GM19099 (cell line): ENCODE measurements at regions not wholly inside any gene's neighbourhood (a gene's known extent, or its start where the extent isn't known, plus 50 kb on each side); places are given as distances from the start of the nearest gene placed in this dataset.

Experiments
- POLR2A ChIP-seq: IDR thresholded peaks from 3 replicates; pipeline ENCODE4 v1.6.1; 2011; ENCODE audit warnings: low read depth; ENCODE audit not compliant: insufficient read length; ENCODE audit errors: extremely low read depth

DNA sequence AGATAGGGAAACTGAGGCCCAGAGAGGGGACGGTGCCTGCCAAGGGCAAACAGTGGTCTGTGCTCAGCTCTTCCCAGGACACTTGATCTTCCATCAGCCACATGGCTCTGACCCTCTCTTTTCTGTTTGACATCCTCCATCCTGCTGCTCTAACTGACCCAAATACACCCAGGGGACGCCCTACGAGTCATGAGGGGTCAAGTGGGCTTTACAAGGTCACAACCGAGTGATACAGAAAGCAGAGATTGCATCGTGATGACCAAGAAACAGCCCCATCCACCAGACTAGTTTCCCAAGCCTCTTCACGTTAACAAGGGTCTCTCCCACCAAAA lies 131.2 kb upstream of the UNC5B start:
- no peak for TF ChIP-seq POLR2A

DNA sequence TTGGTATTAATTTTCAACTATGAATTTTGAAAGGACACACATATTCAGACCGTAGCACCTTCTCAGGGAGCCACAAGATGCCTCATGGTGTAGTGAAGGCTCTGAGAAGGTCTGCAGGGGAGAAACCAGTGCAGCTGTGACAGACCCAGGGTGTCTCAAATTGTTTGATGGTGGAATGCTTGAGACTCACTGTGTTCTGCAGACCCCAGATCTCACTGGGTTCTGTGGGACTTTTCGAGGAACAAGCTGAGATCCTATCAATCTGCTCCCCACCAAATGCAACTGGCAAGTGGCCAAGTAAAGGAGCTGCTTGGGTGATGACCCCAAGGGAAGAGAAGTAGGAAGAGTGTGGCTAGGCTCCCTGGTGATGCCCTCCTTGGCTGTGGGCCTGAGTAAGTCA lies 130.5 kb upstream of the UNC5B start:
- no peak for TF ChIP-seq POLR2A

DNA sequence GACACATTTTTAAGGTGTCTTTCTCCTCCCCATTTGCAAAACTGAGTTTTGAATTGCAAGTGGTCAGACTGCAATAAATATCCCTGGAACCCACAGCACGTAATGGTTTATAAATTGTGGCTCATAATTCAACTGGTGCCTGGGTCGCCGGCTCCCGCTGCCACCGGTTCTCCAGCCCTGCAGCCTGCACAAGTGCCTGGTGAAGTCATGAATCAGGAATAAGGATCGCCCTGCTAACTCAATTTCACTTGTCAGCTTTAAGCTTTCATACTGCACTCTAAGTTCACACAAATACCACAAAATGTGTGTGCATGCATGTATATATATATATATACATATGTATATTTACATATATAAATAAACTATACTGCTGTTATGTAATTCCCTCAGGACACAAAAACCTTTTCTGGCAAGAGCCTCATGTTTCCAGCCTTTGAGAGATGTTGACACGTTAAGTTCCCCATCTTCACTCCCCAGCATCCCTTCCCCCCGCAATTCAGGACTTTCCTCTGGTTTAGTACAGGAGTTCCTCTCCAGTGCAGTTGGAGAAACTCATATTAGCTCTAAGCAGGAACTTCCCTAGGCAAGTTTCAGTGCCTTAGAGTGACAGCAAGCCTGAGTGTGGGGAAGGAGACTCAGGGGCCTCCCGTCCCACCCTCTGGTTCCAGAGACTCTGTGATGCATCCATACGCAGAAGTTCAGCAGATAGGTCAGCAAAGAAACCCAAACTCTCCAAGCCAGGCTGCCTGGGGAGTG lies 129.2 kb upstream of the UNC5B start:
- no peak for TF ChIP-seq POLR2A

DNA sequence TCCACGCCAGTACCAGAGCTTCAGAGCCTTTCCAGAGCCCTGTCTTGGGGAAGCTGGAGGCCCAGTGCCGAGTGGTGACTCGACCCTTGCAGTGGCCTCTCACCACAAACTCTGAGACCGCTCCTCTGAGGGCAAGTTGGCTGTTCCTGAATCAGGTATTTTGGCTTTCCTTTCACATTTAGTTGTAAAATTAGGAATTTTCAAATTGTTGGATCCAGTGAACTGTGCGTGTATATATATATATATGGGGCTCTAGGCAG lies 128.7 kb upstream of the UNC5B start:
- TF ChIP-seq POLR2A = no peak

DNA sequence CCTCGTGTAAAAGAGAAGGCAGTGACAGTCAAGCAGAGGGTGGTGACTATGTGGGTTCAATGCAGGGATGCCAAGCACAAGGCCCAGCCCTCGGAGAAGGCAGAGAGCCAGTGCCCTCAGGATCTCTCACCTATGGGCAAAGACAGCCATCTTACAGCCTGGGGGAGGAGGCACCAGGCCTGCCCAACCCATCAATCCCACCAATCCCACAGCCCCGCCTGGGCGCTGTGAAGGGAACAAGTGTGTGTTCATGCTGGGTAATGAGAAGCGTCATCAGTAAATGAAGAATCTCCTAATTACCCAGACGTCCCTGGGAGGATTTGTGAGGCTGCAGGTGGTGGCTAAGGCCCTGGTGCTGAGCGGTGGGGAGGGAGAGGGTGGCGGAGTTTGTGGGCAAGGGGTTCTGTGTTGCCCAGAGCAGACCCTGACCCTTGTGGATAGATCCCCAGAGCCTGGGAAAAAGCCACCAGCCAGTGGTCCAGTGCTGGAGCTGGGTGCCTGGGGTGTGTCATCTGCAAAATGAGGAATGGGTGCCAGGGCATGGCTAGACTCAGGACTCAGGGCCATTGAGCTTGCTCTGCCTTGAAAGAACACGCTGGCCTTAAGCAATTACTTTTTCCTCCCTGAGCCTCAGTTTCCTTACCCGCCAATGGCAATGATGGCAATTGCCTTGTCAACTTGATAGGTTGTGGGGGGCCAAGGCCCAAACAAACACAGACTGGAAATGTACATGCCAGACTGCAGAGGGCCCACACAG lies 128.1 kb upstream of the UNC5B start:
- TF ChIP-seq POLR2A = no peak

DNA sequence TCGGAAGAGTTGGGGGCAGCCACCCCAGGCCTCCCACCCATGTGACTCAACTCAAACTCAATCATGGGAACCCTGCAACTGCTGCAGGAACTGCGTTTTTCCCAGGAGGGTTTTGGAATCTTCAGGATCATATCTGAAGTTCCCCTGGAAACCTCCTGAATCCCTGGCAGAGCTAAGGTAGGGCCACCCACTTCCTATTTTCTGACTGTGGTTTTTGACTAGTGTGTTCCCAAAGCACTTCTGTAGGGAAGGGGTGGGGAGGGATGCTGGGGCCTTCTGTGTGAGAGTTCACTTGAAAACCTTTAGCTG lies 127.6 kb upstream of the UNC5B start:
- TF ChIP-seq POLR2A = no peak

DNA sequence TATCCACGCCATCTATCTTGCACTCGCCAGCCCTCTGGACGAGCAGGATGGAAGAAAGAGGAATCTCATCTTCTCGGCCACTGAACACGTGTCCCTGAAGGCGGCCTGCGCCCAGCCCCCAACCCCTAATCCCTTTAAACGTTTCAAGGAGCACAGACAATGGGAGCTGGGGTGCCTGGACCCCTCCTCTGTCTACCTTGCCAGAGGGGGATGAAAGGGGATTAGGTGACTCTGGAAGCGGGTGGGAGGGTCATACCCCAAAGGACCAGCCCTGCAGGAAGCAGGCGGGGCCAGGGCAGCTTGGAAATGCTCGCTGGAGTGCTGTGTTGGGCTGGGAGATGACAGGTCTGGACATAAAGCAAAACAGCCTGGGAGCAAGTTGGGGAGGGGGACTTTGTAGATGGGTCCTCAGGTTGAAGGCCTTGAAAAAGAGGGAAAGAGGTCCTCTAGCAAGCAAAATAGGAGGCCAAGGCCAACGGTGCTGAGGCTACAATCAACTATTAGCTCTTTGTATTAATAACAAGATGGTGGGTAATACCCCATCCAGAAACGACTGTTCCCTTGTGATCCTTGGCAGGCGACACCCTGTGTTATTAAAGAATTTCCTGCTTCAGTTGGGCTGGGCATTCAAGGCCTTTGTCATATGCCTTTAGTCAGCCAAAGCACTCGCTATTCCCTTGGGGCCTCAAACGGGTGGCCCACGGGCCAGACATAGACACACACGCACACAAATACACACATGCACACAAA lies 126.5 kb upstream of the UNC5B start:
- TF ChIP-seq POLR2A = no peak

DNA sequence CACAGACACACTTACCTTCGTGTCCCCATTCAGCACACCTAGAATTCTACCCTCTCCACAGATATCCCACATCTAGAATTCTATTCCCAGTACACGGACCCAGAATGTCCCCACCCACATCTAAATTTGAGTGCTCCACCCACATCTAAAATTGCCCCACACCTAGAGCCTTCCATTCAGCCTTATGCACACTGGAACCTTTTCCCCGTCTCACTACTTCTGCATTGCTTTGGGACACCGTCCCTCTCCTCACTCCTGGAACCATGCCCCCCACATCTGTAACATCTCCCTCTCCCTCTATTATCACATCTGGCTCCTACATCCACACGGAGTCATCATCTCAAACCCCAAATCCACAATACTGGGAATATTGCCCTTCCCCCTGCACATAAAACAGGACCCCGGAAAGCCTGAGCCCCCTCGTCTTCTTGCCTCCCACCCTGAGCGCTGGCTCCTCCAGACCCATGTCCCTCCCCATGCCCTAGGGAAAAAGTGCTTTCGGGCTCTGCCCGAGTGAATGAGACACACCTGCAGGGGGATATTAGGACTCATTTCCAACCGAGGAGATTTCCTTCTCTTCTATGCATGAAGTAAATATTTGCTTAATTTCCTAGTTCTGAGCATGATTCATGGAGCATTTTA lies 125.8 kb upstream of the UNC5B start:
- TF ChIP-seq POLR2A = no peak

DNA sequence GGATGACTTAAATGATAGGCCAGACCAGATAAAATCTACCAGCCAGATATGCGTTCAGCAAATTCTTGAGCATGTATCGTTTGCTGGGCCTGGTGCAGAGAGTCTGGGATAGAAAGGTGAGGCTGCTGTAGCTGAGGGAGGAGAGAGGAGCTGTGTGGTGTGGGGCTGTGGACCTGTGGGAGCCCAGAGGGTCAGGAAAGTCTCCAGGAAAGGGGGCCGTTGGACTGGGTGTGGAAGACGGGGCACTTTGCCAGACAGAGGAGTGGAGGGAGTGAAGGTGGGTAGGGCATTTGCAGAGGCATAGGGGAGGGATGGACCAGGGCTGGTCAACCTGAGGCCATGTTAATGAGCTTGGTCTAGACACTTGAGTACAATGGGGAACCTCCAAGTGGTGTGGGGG lies 124.7 kb upstream of the UNC5B start:
- no peak for TF ChIP-seq POLR2A

DNA sequence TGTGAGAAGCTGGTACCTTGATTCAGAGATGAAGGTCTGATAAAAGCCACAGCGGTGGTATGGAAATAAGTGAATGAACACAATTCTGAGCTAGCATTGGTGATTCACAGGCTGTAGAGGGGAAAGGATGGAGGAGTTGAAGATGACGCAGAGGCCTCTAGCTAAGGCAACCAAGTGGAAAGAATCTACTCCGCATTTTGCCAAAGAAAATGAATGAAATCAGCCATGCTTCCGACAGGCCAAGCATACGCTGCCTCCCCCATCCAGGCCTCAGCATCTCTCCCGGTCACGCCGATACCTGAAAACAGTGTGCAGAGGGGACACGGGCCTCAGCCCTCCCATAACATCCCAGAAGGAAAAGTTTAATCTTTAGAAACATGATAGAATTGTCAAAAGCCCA lies 124.3 kb upstream of the UNC5B start:
- no peak for TF ChIP-seq POLR2A

DNA sequence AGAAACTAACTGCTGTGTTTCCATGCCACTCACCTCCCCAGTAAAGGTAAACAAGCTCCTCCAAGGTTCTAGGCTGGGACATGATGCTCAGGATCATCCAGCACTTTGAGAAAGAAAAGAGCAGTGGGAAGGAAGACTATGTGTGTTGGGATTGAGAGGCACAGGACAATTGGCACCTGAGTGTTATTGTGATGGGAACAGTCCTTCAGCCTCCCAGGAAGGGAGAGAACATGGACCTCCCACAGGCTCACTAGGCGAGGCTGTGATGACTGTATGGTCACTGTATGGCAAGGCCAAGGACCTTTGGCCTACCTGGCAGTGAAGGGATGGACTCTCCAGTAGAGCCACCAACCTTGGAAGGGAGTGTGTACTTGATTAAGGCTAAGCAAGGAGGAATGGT lies 123.2 kb upstream of the UNC5B start:
- TF ChIP-seq POLR2A = no peak

DNA sequence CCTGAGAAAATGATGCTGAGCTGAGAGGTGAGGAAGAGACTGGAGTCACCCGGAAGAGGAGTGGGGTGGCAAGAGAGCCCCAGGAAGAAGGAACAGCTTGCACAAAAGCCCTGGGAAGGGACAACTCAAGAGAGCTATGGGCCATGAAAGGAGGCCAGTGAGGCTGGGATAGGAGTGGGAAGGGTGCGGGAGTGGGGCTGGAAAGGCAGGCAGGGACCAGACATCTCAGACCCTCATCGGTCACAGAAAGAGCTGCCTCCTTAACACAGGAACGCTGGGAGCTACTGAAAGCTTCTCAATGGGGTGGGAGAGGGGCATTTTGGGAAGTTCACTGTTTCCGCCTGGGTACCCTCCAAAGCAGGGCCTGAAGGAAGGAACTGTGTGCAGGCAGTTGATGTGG lies 122.0 kb upstream of the UNC5B start:
- no peak for TF ChIP-seq POLR2A

DNA sequence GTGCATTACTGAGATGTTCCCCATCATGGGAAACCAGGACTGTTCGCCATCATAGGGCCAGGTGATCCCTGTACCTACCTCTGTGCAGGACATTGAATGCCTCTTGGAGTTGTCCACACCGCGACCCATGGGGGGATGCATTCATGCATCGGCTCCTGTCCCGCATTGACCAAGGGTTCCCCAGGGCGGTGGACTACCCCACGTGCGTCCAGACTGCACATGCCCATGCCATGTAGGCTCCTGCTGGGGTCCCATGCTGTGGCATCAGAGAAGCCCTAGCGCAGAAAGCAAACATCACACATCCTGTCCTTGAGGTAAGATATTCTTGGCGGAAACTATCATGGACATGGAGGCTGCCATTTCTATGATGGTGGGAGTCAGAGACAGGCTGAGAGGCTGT lies 121.6 kb upstream of the UNC5B start:
- no peak for TF ChIP-seq POLR2A

DNA sequence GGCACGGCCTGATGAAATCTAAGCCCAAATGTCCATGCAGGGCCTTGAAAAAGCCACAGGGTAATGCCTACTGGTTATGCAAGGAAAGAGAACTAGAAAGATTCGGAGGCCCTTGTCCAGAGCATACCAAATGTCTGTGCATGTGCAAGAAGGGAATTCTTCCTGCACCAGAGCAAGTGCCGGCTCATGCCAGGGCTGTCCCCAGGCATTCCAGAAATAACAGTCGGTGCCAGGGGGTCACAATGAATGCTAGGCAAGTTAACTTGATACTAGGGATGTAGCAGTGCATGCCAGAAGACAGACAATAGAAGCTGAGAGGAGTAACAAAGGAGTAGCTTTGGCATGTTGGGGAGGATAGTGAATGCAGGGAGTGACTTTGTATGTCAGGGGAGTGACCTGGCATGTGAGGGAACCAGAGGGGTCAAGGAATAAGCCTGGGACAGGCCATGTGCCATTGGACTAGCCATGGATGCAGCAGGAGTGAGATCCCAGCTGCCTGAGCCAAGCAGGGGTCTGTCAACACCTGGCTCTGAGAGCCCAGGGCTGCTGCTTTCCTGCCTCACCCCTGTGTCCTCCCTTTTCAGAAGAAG lies 119.5 kb upstream of the UNC5B start:
- TF ChIP-seq POLR2A = no peak

DNA sequence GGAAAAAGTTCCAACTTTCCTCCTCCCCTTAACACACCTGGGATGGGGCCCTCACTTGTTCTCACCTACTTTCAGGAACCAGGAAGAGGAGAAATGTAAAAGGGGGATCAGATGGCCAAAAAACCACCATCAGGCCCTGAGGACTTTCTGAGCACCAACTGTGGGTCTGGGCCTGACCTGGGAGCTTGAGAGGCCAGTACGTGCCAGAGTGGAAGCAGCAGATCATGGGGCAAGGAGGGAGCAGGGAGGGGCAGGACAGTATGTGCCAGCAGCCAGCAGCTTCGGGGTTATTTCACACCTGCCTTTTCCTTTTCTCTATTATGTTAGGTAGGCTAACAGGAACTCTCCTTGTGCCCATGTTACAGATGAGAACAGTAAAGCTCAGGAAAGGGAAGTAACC lies 118.8 kb upstream of the UNC5B start:
- no peak for TF ChIP-seq POLR2A

DNA sequence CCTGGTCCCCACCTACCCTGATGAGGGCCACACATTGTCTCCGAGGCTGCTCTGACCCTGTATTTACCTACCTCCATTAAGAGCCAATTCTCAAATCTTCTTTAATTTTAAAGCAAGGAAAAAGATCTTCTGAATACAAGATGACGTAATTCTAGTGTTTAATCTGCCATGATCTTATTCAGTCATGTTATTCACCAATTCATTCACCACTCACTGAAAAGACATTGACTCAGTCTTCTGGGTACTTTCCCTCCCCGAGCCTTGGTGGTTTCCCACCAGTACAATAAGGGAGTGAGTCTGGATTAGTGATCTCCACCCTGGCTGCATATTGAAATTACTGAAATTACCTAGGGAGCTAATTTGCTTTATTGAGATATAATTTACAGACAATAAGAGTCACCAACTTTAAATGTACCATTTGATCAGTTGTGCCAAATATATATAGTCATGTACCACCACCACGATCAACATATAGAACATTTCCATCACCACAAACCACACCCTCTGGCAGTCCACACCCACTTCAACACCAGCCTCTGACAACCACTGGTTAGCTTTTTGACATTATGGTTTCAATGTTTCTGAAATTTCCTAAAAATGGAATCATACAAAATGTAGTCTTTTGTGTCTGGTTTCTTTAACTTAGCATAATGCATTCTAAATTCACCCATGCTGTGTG lies 117.5 kb upstream of the UNC5B start:
- TF ChIP-seq POLR2A = no peak
